ENCODE measurements at regions not wholly inside any gene's neighbourhood (a gene's known extent, or its start where the extent isn't known, plus 50 kb on each side); places are given as distances from the start of the nearest gene placed in this dataset.

- TF ChIP-seq CTCF (IDR thresholded peaks at IDR 0.05) (no peak), POLR2A (IDR thresholded peaks at IDR 0.05) (no peak)
These were observed 492.9 kb upstream of the TBX3 start for GRCh38 chr12:115176741-115177400.

Measured in lower leg skin (tissue), 3 donors.